ENCODE measurements at regions not wholly inside any gene's neighbourhood (a gene's known extent, or its start where the extent isn't known, plus 50 kb on each side); places are given as distances from the start of the nearest gene placed in this dataset.

DNA sequence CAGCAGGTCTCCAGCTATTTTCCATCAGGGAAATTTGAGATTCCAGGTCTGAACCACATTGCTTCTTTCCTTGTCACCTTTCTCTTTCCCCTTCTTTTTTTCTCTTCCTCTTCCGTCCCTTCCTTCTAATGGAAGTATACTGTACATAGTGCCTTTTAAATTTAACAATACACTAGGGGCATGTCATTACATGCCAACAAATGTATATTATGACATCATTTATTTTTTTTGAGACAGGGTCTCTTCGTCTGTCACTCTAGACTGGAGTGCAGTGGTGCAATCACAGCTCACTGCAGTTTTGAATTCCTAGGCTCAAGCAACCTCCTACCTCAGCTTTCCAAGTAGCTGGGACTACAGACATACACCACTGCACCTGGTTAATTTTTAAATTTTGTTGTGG is 148.9 kb downstream of the SUDS3 start:
- DNase-seq, result no peak
- H2AFZ ChIP-seq (ENCODE audit: low read depth, low read length), result no peak overlapping the region
- no peak overlapping the region for H3K9ac ChIP-seq (ENCODE audit: low read depth, low read length)
- no peaks in the 10 kb centered on the region for H3K4me1 ChIP-seq (ENCODE audit: insufficient read depth, low read length)
- H3K9me3 ChIP-seq (ENCODE audit: insufficient read depth, low read length, severe bottlenecking), result no peaks in the 10 kb centered on the region
- no peak for ATAC-seq (ENCODE audit: insufficient read depth, low read depth)
- H3K79me2 ChIP-seq (ENCODE audit: insufficient read depth, low read length), result no peaks in the 10 kb centered on the region
- H3K4me3 ChIP-seq (ENCODE audit: low read depth in 1 of 2, low read length in 2 of 2), result no peak overlapping the region
- H3K36me3 ChIP-seq (ENCODE audit: insufficient read depth, low read length), result no peaks in the 10 kb centered on the region
- no peak for TF ChIP-seq CTCF (IDR thresholded peaks at IDR 0.05; ENCODE audit: borderline replicate concordance, extremely low read depth, low read length, poor library complexity, severe bottlenecking)
- no peak for TF ChIP-seq EZH2 (IDR thresholded peaks at IDR 0.05; ENCODE audit: borderline replicate concordance, low read depth, low read length, severe bottlenecking)
- no peak overlapping the region for H3K4me2 ChIP-seq (ENCODE audit: insufficient read depth, low read length)
- H3K27ac ChIP-seq (ENCODE audit: low read length), result no peak overlapping the region
- H4K20me1 ChIP-seq (ENCODE audit: insufficient read depth, low read length), result no peaks in the 10 kb centered on the region; the same call in 1 of the 2 replicates
- H3K27me3 ChIP-seq (ENCODE audit: insufficient read depth, low read length, poor library complexity), result no peaks in the 10 kb centered on the region

- no peak overlapping the region for H3K27ac ChIP-seq (ENCODE audit: low read length)
- no peaks in the 10 kb centered on the region for H3K4me1 ChIP-seq (ENCODE audit: insufficient read depth, low read length)
- no peaks in the 10 kb centered on the region; the same call in 1 of the 2 replicates for H4K20me1 ChIP-seq (ENCODE audit: insufficient read depth, low read length)
- no peaks in the 10 kb centered on the region for H3K79me2 ChIP-seq (ENCODE audit: insufficient read depth, low read length)
- no peak overlapping the region for H3K9ac ChIP-seq (ENCODE audit: low read depth, low read length)
- H3K36me3 ChIP-seq (ENCODE audit: insufficient read depth, low read length), result no peaks in the 10 kb centered on the region
- no peak overlapping the region for H3K4me3 ChIP-seq (ENCODE audit: low read depth in 1 of 2, low read length in 2 of 2)
- no peaks in the 10 kb centered on the region for H3K27me3 ChIP-seq (ENCODE audit: insufficient read depth, low read length, poor library complexity)
- TF ChIP-seq CTCF (IDR thresholded peaks at IDR 0.05; ENCODE audit: borderline replicate concordance, extremely low read depth, low read length, poor library complexity, severe bottlenecking) (no peak), EZH2 (IDR thresholded peaks at IDR 0.05; ENCODE audit: borderline replicate concordance, low read depth, low read length, severe bottlenecking) (no peak)
- ATAC-seq (ENCODE audit: insufficient read depth, low read depth), result no peak
- no peak overlapping the region for H3K4me2 ChIP-seq (ENCODE audit: insufficient read depth, low read length)
- no peaks in the 10 kb centered on the region for H3K9me3 ChIP-seq (ENCODE audit: insufficient read depth, low read length, severe bottlenecking)
- no peak overlapping the region for H2AFZ ChIP-seq (ENCODE audit: low read depth, low read length)
- DNase-seq, result no peak
Observed at GRCh38 chr12:118526255-118527095, 150.1 kb downstream of the SUDS3 start.

GRCh38 chr12:118527310-118527709 is 151.0 kb downstream of the SUDS3 start:
- Histone ChIP-seq H4K20me1 (ENCODE audit: insufficient read depth, low read length) (no peaks in the 10 kb centered on the region; the same call in 1 of the 2 replicates), H3K9ac (ENCODE audit: low read depth, low read length) (no peak overlapping the region), H3K79me2 (ENCODE audit: insufficient read depth, low read length) (no peaks in the 10 kb centered on the region), H3K4me2 (ENCODE audit: insufficient read depth, low read length) (no peak overlapping the region), H3K27me3 (ENCODE audit: insufficient read depth, low read length, poor library complexity) (no peaks in the 10 kb centered on the region), H3K36me3 (ENCODE audit: insufficient read depth, low read length) (no peaks in the 10 kb centered on the region), H3K27ac (ENCODE audit: low read length) (no peak overlapping the region), H2AFZ (ENCODE audit: low read depth, low read length) (no peak overlapping the region), H3K9me3 (ENCODE audit: insufficient read depth, low read length, severe bottlenecking) (no peaks in the 10 kb centered on the region), H3K4me3 (ENCODE audit: low read depth in 1 of 2, low read length in 2 of 2) (no peak overlapping the region), H3K4me1 (ENCODE audit: insufficient read depth, low read length) (no peaks in the 10 kb centered on the region)
- ATAC-seq (ENCODE audit: insufficient read depth, low read depth) (no peak), DNase-seq (no peak)
- no peak for TF ChIP-seq EZH2 (IDR thresholded peaks at IDR 0.05; ENCODE audit: borderline replicate concordance, low read depth, low read length, severe bottlenecking)
- no peak for TF ChIP-seq CTCF (IDR thresholded peaks at IDR 0.05; ENCODE audit: borderline replicate concordance, extremely low read depth, low read length, poor library complexity, severe bottlenecking)
